Coronary artery (tissue), 2 donors: ENCODE measurements at regions not wholly inside any gene's neighbourhood (a gene's known extent, or its start where the extent isn't known, plus 50 kb on each side); places are given as distances from the start of the nearest gene placed in this dataset.
A peak's percentile ranks its signal among the peaks of the same experiment; 100 is the strongest.

Source experiments
- DNase-seq: peaks from one replicate; pipeline ENCODE4 v3.0.0-alpha.2; 2017; ENCODE audit warnings: low spot score
- H3K27ac ChIP-seq, 2 donors: fragments of 200-600 bp; sonication (generic); one replicate each; pipeline ENCODE4 v1.5.1; 2016 to 2019
- H3K4me3 ChIP-seq: fragments of 200-600 bp; sonication (generic); 2 replicates; pipeline ENCODE4 v1.5.1; 2016; ENCODE audit warnings: mild to moderate bottlenecking, moderate library complexity
- CTCF ChIP-seq: fragments of 200-600 bp; sonication (generic); IDR thresholded peaks from one replicate; pipeline ENCODE4 v1.5.1; 2019; ENCODE audit warnings: antibody characterized with exemption

GRCh38 chr4:152112887-152113286, 352.1 kb upstream of the GATB start:
- H3K4me3 ChIP-seq: no peak overlapping the region
- TF ChIP-seq CTCF: no peak
- DNase-seq: no peak
- no peak overlapping the region for H3K27ac ChIP-seq

DNA sequence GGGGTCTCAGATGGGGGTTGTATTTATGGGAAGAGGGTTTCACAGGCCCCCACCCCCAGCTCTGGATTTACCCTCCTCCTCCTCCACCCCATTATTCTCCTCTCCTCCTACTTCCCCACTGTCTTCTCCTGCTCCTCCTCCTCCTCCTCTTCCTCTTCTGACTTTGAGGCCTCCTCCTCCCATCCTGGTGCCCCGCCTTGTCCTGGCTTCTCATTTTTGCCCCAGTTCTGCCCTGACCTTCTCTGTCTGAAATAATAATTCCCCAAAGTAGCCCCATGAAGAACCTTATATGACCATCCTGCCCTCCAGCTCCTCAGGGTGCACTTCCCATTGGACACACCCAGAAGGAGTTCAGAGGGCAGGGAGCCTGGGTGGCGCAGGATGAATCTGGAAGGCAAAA, 351.4 kb upstream of the GATB start:
- Histone ChIP-seq H3K27ac (no peak overlapping the region), H3K4me3 (no peak overlapping the region)
- no peak for TF ChIP-seq CTCF
- peak; percentile 65 for DNase-seq

DNA sequence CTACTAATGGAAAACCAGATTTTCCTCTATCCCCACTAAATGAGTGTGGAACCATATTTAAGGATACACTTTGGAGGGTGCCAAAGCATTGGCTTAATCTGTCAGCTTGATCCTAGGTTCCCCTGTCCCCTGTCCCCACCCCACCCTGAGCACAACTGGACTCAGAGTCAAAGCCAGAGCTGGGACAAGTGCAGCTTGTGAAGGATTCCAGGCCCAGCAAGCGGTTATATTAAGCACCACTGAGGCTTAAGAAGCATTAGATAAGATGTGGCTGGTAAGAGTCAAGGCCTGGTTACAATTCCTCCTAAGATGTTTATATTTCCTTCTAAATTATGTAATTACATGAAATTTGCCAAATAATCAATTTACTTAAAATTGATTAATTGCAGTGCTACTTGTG, 350.0 kb upstream of the GATB start:
- Histone ChIP-seq H3K27ac (no peak overlapping the region), H3K4me3 (no peak overlapping the region)
- TF ChIP-seq CTCF: no peak
- no peak for DNase-seq

GRCh38 chr4:152109531-152110509, 349.0 kb upstream of the GATB start:
- no peak overlapping the region for H3K4me3 ChIP-seq
- H3K27ac ChIP-seq: no peak overlapping the region
- no peak for TF ChIP-seq CTCF
- no peak for DNase-seq

- Histone ChIP-seq H3K4me3 (no peak overlapping the region), H3K27ac (no peak overlapping the region)
- TF ChIP-seq CTCF: no peak
- DNase-seq: no peak
These were observed 347.1 kb upstream of the GATB start for GRCh38 chr4:152107736-152108500.

- Histone ChIP-seq H3K4me3 (no peak overlapping the region), H3K27ac (peak overlapping the region in 1 of 2 donors; percentile 62)
- DNase-seq: peak; percentile 64
- TF ChIP-seq CTCF: no peak
These were observed 346.0 kb upstream of the GATB start for GRCh38 chr4:152106781-152107321.
